ENCODE measurements at regions not wholly inside any gene's neighbourhood (a gene's known extent, or its start where the extent isn't known, plus 50 kb on each side); places are given as distances from the start of the nearest gene placed in this dataset.
A peak's percentile ranks its signal among the peaks of the same experiment; 100 is the strongest.

- no peaks in the 10 kb centered on the region for H4K20me1 ChIP-seq (ENCODE audit: insufficient read depth, low read length)
- H3K27ac ChIP-seq (ENCODE audit: low read depth, low read length), result no peak overlapping the region
- no peak for DNase-seq (ENCODE audit: insufficient read length, low spot score, missing footprints)
- H3K36me3 ChIP-seq (ENCODE audit: insufficient read depth, low read length), result no peaks in the 10 kb centered on the region
- H3K4me2 ChIP-seq (ENCODE audit: insufficient read depth, low read length), result no peak overlapping the region
- H2AFZ ChIP-seq (ENCODE audit: low read length), result no peak overlapping the region
- no peaks in the 10 kb centered on the region for H3K4me1 ChIP-seq (ENCODE audit: insufficient read depth, low read length)
- H3K4me3 ChIP-seq (ENCODE audit: insufficient read depth, low read length), result no peak overlapping the region
- H3K27me3 ChIP-seq (ENCODE audit: insufficient read depth, low read length), result no peaks in the 10 kb centered on the region
- H3K79me2 ChIP-seq (ENCODE audit: insufficient read depth, low read length), result no peaks in the 10 kb centered on the region
- no peaks in the 10 kb centered on the region for H3K9me3 ChIP-seq (ENCODE audit: low read depth, low read length)
- TF ChIP-seq, protein P1, sequence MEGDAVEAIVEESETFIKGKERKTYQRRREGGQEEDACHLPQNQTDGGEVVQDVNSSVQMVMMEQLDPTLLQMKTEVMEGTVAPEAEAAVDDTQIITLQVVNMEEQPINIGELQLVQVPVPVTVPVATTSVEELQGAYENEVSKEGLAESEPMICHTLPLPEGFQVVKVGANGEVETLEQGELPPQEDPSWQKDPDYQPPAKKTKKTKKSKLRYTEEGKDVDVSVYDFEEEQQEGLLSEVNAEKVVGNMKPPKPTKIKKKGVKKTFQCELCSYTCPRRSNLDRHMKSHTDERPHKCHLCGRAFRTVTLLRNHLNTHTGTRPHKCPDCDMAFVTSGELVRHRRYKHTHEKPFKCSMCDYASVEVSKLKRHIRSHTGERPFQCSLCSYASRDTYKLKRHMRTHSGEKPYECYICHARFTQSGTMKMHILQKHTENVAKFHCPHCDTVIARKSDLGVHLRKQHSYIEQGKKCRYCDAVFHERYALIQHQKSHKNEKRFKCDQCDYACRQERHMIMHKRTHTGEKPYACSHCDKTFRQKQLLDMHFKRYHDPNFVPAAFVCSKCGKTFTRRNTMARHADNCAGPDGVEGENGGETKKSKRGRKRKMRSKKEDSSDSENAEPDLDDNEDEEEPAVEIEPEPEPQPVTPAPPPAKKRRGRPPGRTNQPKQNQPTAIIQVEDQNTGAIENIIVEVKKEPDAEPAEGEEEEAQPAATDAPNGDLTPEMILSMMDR (IDR thresholded peaks at IDR 0.05; ENCODE audit: extremely low read depth, low read depth, low read length), result no peak
Measured at GRCh38 chr3:41065340-41065739, 134.0 kb upstream of the CTNNB1 start.

- DNase-seq (ENCODE audit: insufficient read length, low spot score, missing footprints), result no peak
- Histone ChIP-seq H3K36me3 (ENCODE audit: insufficient read depth, low read length) (no peaks in the 10 kb centered on the region), H3K4me1 (ENCODE audit: insufficient read depth, low read length) (no peaks in the 10 kb centered on the region), H3K4me2 (ENCODE audit: insufficient read depth, low read length) (no peak overlapping the region), H3K9me3 (ENCODE audit: low read depth, low read length) (no peaks in the 10 kb centered on the region), H4K20me1 (ENCODE audit: insufficient read depth, low read length) (no peaks in the 10 kb centered on the region), H3K79me2 (ENCODE audit: insufficient read depth, low read length) (no peaks in the 10 kb centered on the region), H3K27me3 (ENCODE audit: insufficient read depth, low read length) (no peaks in the 10 kb centered on the region), H3K27ac (ENCODE audit: low read depth, low read length) (no peak overlapping the region), H3K4me3 (ENCODE audit: insufficient read depth, low read length) (no peak overlapping the region), H2AFZ (ENCODE audit: low read length) (no peak overlapping the region)
- TF ChIP-seq, protein P1 (IDR thresholded peaks at IDR 0.05; ENCODE audit: extremely low read depth, low read depth, low read length), result no peak
Measured at GRCh38 chr3:41073190-41073589, 126.1 kb upstream of the CTNNB1 start.

DNA sequence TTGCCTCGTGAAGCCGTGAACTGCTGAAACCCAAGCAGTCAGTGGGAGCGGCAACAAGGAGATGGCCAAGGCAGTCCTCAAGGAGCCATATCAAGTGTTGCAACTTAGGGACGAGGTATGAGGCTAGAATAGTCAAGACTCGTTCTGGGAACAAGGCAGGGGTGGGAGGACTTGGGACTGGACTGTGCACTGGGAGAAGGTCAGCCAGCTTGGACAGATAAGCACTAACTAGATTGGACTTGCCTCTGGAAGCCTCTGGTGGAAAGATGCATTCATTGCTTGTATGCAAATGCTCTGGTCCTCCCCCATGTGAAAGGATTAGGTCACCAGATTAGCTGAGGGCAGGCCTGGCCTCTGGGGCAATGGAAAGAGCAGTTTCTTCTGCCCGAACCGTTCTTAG, 123.3 kb upstream of the CTNNB1 start:
- Histone ChIP-seq H2AFZ (ENCODE audit: low read length) (no peak overlapping the region), H3K79me2 (ENCODE audit: insufficient read depth, low read length) (no peaks in the 10 kb centered on the region), H3K4me2 (ENCODE audit: insufficient read depth, low read length) (no peak overlapping the region), H3K27me3 (ENCODE audit: insufficient read depth, low read length) (no peaks in the 10 kb centered on the region), H3K36me3 (ENCODE audit: insufficient read depth, low read length) (no peaks in the 10 kb centered on the region), H3K4me1 (ENCODE audit: insufficient read depth, low read length) (no peaks in the 10 kb centered on the region), H4K20me1 (ENCODE audit: insufficient read depth, low read length) (no peaks in the 10 kb centered on the region), H3K4me3 (ENCODE audit: insufficient read depth, low read length) (no peak overlapping the region), H3K27ac (ENCODE audit: low read depth, low read length) (no peak overlapping the region), H3K9me3 (ENCODE audit: low read depth, low read length) (no peaks in the 10 kb centered on the region)
- peak; percentile 79 for DNase-seq (ENCODE audit: insufficient read length, low spot score, missing footprints)
- TF ChIP-seq, protein P1 (IDR thresholded peaks at IDR 0.05; ENCODE audit: extremely low read depth, low read depth, low read length), result peak; percentile 13

GRCh38 chr3:41076399-41076798, 122.9 kb upstream of the CTNNB1 start:
- no peaks in the 10 kb centered on the region for H3K4me1 ChIP-seq (ENCODE audit: insufficient read depth, low read length)
- no peak overlapping the region for H2AFZ ChIP-seq (ENCODE audit: low read length)
- no peak overlapping the region for H3K4me3 ChIP-seq (ENCODE audit: insufficient read depth, low read length)

More at GRCh38 chr3:41076399-41076798, 122.9 kb upstream of the CTNNB1 start:
- Histone ChIP-seq H3K9me3 (ENCODE audit: low read depth, low read length) (no peaks in the 10 kb centered on the region), H3K27me3 (ENCODE audit: insufficient read depth, low read length) (no peaks in the 10 kb centered on the region), H3K27ac (ENCODE audit: low read depth, low read length) (no peak overlapping the region), H3K36me3 (ENCODE audit: insufficient read depth, low read length) (no peaks in the 10 kb centered on the region), H4K20me1 (ENCODE audit: insufficient read depth, low read length) (no peaks in the 10 kb centered on the region), H3K4me2 (ENCODE audit: insufficient read depth, low read length) (no peak overlapping the region), H3K79me2 (ENCODE audit: insufficient read depth, low read length) (no peaks in the 10 kb centered on the region)
- DNase-seq (ENCODE audit: insufficient read length, low spot score, missing footprints), result no peak
- TF ChIP-seq, protein P1 (IDR thresholded peaks at IDR 0.05; ENCODE audit: extremely low read depth, low read depth, low read length), result no peak
